PC-3 (cell line): ENCODE measurements at regions not wholly inside any gene's neighbourhood (a gene's known extent, or its start where the extent isn't known, plus 50 kb on each side); places are given as distances from the start of the nearest gene placed in this dataset.
A peak's percentile ranks its signal among the peaks of the same experiment; 100 is the strongest.
"Not testable (repeated sequence)": the region's sequence is repeated elsewhere in the genome, so short reads cannot be mapped to it uniquely, and the experiment has no call there.

ENCODE experiments used
- ATAC-seq: fragments of 200-7000 bp; cut with Tn5 transposase; 2 replicates; pipeline ENCODE4 v1.9.1; 2020; ENCODE audit warnings: mild to moderate bottlenecking, moderate library complexity
- BruUV-seq: library from RNA; stranded (reverse); fragments of 400-500 nt; replicated peaks from 2 replicates; lab custom pipeline; 2021; lab: Mats Ljungman, UMichigan
- CTCF ChIA-PET: fragments of 300-600 bp; sonication (Branson Sonifier 250); formaldehyde crosslinking; loops from one replicate; lab custom pipeline; 2022; ENCODE audit warnings: antibody characterized with exemption; lab: Charles Lee
- POLR2A ChIA-PET: fragments of 300-600 bp; sonication (Branson Sonifier 250); formaldehyde crosslinking; loops from one replicate; lab custom pipeline; 2022; ENCODE audit warnings: antibody characterized with exemption; ENCODE audit not compliant: unreplicated experiment; lab: Charles Lee
- DNase-seq: peaks from one replicate; pipeline ENCODE4 v3.0.0-alpha.2; 2015
- H2AFZ ChIP-seq: fragments of 300-600 bp; sonication (generic); 2 replicates; pipeline ENCODE4 v1.6.0; 2016; ENCODE audit warnings: antibody characterized with exemption, low read length
- H3F3A ChIP-seq: fragments of 300-600 bp; sonication (generic); one replicate; pipeline ENCODE4 v1.6.0; 2017; ENCODE audit warnings: antibody characterized with exemption, low read length, control low read depth, mild to moderate bottlenecking; ENCODE audit not compliant: unreplicated experiment
- H3K27ac ChIP-seq: fragments of 300-600 bp; sonication (generic); 2 replicates; pipeline ENCODE4 v1.5.1; 2016; ENCODE audit warnings: mild to moderate bottlenecking, low read length
- H3K27me3 ChIP-seq: fragments of 300-600 bp; sonication (generic); 2 replicates; pipeline ENCODE4 v1.6.1; 2016; ENCODE audit warnings: low read length, mixed read lengths
- H3K36me3 ChIP-seq: fragments of 300-600 bp; sonication (generic); 2 replicates; pipeline ENCODE4 v1.6.1; 2016; ENCODE audit warnings: low read depth, mixed run types, low read length, mixed read lengths
- H3K4me1 ChIP-seq: fragments of 300-600 bp; sonication (generic); 2 replicates; pipeline ENCODE4 v1.5.1; 2016; ENCODE audit warnings: low read length; ENCODE audit not compliant: insufficient read depth
- H3K4me2 ChIP-seq: fragments of 300-600 bp; sonication (generic); 2 replicates; pipeline ENCODE4 v1.6.0; 2016; ENCODE audit warnings: low read length
- H3K4me3 ChIP-seq: fragments of 300-600 bp; sonication (generic); 2 replicates; pipeline ENCODE4 v1.5.1; 2016; ENCODE audit warnings: mild to moderate bottlenecking, low read length, mixed read lengths
- H3K79me2 ChIP-seq: fragments of 300-600 bp; sonication (generic); 2 replicates; pipeline ENCODE4 v1.6.1; 2017; ENCODE audit warnings: low read length, mixed read lengths
- H3K9ac ChIP-seq: fragments of 300-600 bp; sonication (generic); 2 replicates; pipeline ENCODE4 v1.6.0; 2016; ENCODE audit warnings: mild to moderate bottlenecking, low read length
- H3K9me2 ChIP-seq: fragments of 300-600 bp; sonication (generic); replicated peaks from 2 replicates; pipeline ENCODE4 v1.6.1; 2016; ENCODE audit warnings: mixed run types, low read length, mixed read lengths
- H3K9me3 ChIP-seq: fragments of 300-600 bp; sonication (generic); 2 replicates; pipeline ENCODE4 v1.6.1; 2016; ENCODE audit warnings: low read length, mixed read lengths
- H4K20me1 ChIP-seq: fragments of 300-600 bp; sonication (generic); 2 replicates; pipeline ENCODE4 v1.6.1; 2016; ENCODE audit warnings: low read length, mixed read lengths
- EZH2 ChIP-seq: fragments of 300-600 bp; sonication (generic); IDR thresholded peaks from one replicate; pipeline ENCODE4 v1.6.1; 2017; ENCODE audit warnings: antibody characterized with exemption, mild to moderate bottlenecking, low read length; ENCODE audit not compliant: unreplicated experiment
- EZH2phosphoT487 ChIP-seq: fragments of 300-600 bp; sonication (generic); IDR thresholded peaks from 2 replicates; pipeline ENCODE4 v1.6.1; 2018; ENCODE audit warnings: mild to moderate bottlenecking, antibody characterized with exemption, low read length, borderline replicate concordance
- intact Hi-C: fragments of 100-400 bp; cut with micrococcal nuclease; formaldehyde crosslinking; loops from 2 replicates; pipeline ENCODE4 v1.9.0; 2023
- TF ChIP-seq, protein P1 (sequence below): fragments of 300-600 bp; sonication (generic); conservative IDR thresholded peaks from 2 replicates; pipeline ENCODE4 v1.5.1; 2017; ENCODE audit warnings: antibody characterized with exemption, low read depth, mild to moderate bottlenecking, low read length

DNA sequence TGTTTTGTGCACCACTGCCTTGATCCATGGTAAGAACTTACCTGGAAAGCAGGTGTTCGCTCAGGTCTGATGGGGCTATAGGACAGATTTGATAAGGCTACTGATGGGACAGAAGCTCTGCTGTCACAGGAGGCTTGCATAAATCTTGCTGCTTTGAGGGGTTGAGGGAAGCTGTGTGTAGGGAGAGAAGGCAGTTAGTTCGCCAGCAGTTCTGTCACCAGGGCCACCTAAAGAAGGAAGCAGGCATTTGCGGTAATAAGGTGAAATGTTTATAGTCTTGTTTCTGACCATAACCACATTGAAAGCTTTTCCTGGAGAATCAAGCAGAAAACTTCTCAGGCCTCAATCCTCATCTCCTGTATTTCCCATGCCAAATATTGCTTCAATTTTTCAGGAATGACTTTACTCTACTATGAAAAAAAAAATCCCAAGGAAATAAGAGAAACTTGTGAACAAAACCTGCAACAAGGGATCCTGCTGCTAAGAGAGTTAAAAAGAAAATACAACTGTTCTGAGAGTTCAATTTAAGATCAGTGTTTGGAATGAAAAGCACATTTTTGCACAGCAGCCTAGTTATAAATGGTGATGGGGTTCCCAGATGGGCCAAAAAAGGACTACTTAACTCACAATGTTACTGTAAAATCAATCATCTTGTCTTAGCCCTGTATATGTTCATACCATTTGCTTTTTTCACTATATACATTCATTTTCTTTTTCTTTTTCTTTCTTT lies 122.0 kb upstream of the RANBP3L start:
- Histone ChIP-seq H3K79me2 (no peaks in the 10 kb centered on the region), H3K4me2 (peak overlapping the region; percentile 42), H3K27me3 (no peaks in the 10 kb centered on the region), H3K36me3 (no peaks in the 10 kb centered on the region), H3K27ac (peak overlapping the region; percentile 19), H2AFZ (no peak overlapping the region), H3K9me3 (no peaks in the 10 kb centered on the region), H3K4me3 (no peak overlapping the region), H4K20me1 (no peaks in the 10 kb centered on the region), H3K9me2 (no peaks in the 10 kb centered on the region), H3F3A (no peaks in the 10 kb centered on the region), H3K4me1 (peaks cover 21% of the 10 kb centered on the region), H3K9ac (no peak overlapping the region)
- TF ChIP-seq, protein P1, sequence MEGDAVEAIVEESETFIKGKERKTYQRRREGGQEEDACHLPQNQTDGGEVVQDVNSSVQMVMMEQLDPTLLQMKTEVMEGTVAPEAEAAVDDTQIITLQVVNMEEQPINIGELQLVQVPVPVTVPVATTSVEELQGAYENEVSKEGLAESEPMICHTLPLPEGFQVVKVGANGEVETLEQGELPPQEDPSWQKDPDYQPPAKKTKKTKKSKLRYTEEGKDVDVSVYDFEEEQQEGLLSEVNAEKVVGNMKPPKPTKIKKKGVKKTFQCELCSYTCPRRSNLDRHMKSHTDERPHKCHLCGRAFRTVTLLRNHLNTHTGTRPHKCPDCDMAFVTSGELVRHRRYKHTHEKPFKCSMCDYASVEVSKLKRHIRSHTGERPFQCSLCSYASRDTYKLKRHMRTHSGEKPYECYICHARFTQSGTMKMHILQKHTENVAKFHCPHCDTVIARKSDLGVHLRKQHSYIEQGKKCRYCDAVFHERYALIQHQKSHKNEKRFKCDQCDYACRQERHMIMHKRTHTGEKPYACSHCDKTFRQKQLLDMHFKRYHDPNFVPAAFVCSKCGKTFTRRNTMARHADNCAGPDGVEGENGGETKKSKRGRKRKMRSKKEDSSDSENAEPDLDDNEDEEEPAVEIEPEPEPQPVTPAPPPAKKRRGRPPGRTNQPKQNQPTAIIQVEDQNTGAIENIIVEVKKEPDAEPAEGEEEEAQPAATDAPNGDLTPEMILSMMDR: no peak
- TF ChIP-seq EZH2phosphoT487: no peak
- TF ChIP-seq EZH2: no peak
- intact Hi-C loops: loop anchor here (2.0 kb wide), 1 partner anchor 79 kb away; no protein-coding TSS in a partner anchor
- POLR2A ChIA-PET: interaction anchor here (0.7 kb wide), 1 partner anchor 13 kb away, joined by 18 read pairs; no protein-coding TSS in a partner anchor
- BruUV-seq: no TSS peak
- no peak for DNase-seq
- CTCF ChIA-PET: interaction anchor here (0.7 kb wide), 1 partner anchor 24 kb away, joined by 3 read pairs; no protein-coding TSS in a partner anchor
- ATAC-seq: no peak

DNA sequence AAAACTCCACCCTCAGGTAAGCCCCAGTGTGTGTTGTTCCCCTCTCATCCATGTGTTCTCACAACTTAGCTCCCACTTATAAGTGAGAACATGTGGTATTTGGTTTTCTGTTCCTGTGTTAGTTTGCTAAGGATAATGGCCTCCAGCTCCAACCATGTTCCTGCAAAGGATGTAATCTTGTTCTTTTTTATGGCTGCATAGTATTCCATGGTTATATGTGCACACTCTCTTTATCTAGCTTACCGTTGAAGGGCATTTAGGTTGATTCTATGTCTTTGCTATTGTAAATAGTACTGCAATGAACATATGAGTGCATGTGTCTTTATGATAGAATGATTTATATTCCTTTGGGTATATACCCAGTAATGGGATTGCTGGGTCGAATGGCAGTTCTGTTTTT lies 124.4 kb upstream of the RANBP3L start:
- H3K27me3 ChIP-seq, H3K9ac ChIP-seq, H2AFZ ChIP-seq, DNase-seq, intact Hi-C loops, ATAC-seq, H3K4me3 ChIP-seq, H3F3A ChIP-seq, H3K4me2 ChIP-seq, POLR2A ChIA-PET, H3K27ac ChIP-seq, H3K9me2 ChIP-seq, H3K79me2 ChIP-seq, H3K9me3 ChIP-seq, CTCF ChIA-PET, BruUV-seq, H3K36me3 ChIP-seq, H4K20me1 ChIP-seq: not testable (repeated sequence)
- H3K4me1 ChIP-seq: peaks cover 19% of the 10 kb centered on the region

GRCh38 chr5:36435516-36435915 lies 133.8 kb upstream of the RANBP3L start:
- Histone ChIP-seq H3K27ac (no peak overlapping the region), H3K9me2 (no peaks in the 10 kb centered on the region), H3K4me1 (no peaks in the 10 kb centered on the region), H3K9ac (no peak overlapping the region), H4K20me1 (no peaks in the 10 kb centered on the region), H3K9me3 (no peaks in the 10 kb centered on the region), H2AFZ (no peak overlapping the region), H3F3A (no peaks in the 10 kb centered on the region), H3K4me3 (no peak overlapping the region), H3K79me2 (no peaks in the 10 kb centered on the region), H3K27me3 (no peaks in the 10 kb centered on the region), H3K4me2 (no peak overlapping the region), H3K36me3 (no peaks in the 10 kb centered on the region)
- no peak for DNase-seq
- ChIA-PET POLR2A (no interaction called here), CTCF (no interaction called here)
- intact Hi-C loops: no loop called here
- no peak for ATAC-seq
- TF ChIP-seq EZH2: no peak
- TF ChIP-seq EZH2phosphoT487: no peak
- TF ChIP-seq, protein P1: no peak
- no TSS peak for BruUV-seq
